ENCODE measurements at regions not wholly inside any gene's neighbourhood (a gene's known extent, or its start where the extent isn't known, plus 50 kb on each side); places are given as distances from the start of the nearest gene placed in this dataset.

DNA sequence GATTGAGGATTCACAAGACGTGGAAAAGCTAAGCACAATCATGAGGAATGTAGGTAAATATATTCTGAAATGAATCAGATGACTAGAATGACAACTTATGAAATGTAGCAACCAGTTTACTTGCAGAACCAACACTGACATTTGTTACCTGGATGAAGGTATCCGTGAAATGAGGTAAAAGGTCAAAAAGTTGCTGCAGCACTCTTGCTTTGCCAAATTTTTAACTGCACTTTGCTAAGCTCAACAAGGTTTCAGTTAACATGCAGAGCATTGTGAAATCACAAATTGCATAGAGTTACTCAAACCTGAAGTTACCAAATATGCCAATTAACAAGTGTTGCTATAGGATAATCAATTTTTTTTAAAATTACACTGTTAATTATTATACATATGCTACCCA is 1280.1 kb downstream of the KCNT2 start:
- DNase-seq: no peak

DNA sequence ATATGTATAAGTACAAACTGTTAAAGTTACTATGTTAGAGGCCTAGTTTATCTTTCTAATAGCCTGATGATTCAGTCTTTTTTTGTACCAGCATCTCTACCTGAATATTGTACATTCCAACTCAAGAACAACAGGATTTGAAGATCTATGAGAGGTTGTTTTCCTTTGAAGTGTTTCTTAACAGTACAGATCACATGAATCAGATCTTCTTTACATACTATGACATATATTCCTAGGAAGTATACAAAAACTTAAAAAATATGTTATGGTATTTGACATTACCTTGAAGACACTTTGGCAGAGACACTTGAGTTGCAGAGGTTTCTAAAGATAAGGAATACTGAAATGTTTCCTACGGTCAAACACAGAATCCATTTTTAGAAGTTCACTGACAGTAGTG is 1280.9 kb downstream of the KCNT2 start:
- no peak for DNase-seq

GRCh38 chr1:195326325-195326724 is 1281.9 kb downstream of the KCNT2 start:
- no peak for DNase-seq

GRCh38 chr1:195325181-195325580 is 1283.1 kb downstream of the KCNT2 start:
- no peak for DNase-seq

GRCh38 chr1:195306281-195306680 is 1302.0 kb downstream of the KCNT2 start:
- DNase-seq: no peak

DNA sequence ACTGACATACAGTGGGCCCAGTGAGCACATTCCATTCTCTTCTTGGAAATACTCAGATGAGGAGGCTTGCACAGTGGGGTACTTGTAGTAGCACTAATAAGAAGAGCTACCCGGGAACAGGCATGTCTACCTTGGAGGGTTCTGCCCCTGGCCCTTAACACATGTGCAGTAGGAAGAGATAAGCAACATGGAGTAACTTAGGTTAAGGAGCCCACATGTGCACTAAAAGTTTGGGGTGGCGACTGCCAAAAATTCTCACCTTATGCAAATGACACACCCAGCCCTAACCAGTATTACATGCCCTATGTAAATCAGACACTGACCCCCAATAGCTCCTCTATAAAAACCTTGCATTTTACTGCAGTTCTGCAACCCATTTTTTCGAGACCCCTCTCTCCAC is 1313.3 kb downstream of the KCNT2 start:
- no peak for DNase-seq

- no peak for DNase-seq
Observed at GRCh38 chr1:195278644-195279043, 1329.6 kb downstream of the KCNT2 start.

- DNase-seq: no peak
Observed at GRCh38 chr1:195275710-195276109, 1332.5 kb downstream of the KCNT2 start.

GRCh38 chr1:195251900-195252299 is 1356.3 kb downstream of the KCNT2 start:
- no peak for DNase-seq

- no peak for DNase-seq
Observed at GRCh38 chr1:195243492-195243891, 1364.7 kb downstream of the KCNT2 start.

DNA sequence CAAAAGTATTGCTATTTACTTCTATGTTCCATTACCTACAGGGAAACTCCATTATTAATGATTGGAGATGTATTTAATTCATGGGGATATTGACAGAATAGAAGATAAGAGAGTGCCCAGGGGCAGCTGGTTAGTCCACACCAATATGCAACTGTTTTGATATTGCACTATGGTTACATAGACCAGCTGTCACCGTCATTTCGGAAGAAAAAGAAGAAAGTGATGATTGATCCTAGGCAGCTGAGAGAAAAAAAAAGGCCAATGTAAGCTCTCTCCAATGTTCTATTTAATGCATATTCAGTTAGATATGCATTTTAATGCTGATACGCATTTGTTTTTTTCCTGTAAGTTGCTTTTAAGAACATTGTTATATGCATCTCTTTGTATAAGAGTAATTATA is 1367.2 kb downstream of the KCNT2 start:
- DNase-seq: no peak

DNA sequence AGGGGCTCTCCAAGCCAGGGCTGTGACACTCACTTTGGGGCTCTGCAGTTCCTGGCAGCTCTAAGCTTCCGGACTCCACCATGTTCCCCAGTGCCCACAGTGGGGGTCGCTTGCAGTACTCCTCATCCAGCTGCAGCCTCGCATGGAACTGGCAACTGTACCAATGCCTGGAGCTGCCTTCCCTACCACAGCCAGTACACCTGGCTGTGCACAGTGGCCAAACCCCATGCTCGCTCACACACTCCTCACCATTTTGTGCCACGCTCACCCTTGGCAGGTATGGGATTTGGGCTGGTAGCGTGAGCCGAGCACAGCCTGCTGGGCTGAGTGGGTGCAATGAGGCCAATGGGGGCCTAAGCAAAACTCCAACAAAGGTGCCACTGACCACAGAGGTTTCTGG is 1369.9 kb downstream of the KCNT2 start:
- no peak for DNase-seq

DNA sequence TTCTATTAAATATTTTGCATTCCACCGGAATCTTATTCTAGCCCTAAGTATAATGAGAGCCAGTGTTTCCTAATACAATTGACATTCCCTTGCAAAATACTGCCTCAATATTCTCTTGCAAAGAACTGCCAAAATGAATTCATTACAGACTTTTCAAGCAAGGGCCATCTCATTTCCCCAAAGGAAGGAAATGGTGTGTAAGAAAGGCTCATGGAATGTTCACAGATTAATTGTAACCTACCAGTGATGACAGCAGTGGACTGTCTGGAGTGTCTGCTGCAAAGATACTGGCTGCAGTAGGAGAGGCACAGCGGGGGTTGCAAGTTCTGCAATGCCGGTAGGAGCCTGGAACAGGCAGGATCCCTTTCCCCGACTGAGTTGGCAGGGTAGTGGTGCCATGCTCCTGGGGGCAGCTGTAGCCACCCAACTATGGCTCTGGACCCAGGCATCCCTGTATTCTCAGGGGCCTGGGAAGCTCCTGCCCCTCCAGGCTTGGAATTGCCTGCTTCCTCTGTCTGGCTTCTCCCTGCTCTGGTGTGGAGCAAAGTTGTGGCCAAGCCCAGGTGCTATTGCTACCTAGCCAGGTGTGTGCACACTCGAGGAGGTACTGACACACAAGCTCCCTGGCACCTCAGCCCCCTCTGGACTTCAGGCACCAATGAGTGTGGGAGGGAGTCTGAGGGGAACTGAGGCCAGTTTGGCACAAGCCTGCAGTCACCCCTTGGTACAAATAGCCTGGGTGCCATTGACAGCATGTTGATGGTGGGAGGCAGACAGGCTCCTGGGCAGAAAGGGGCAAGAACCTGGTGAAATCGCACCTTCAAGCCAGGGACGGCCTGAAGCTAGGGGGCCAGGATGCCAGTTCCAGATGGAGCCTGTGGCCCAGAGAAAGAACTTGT is 1371.0 kb downstream of the KCNT2 start:
- DNase-seq: no peak

DNA sequence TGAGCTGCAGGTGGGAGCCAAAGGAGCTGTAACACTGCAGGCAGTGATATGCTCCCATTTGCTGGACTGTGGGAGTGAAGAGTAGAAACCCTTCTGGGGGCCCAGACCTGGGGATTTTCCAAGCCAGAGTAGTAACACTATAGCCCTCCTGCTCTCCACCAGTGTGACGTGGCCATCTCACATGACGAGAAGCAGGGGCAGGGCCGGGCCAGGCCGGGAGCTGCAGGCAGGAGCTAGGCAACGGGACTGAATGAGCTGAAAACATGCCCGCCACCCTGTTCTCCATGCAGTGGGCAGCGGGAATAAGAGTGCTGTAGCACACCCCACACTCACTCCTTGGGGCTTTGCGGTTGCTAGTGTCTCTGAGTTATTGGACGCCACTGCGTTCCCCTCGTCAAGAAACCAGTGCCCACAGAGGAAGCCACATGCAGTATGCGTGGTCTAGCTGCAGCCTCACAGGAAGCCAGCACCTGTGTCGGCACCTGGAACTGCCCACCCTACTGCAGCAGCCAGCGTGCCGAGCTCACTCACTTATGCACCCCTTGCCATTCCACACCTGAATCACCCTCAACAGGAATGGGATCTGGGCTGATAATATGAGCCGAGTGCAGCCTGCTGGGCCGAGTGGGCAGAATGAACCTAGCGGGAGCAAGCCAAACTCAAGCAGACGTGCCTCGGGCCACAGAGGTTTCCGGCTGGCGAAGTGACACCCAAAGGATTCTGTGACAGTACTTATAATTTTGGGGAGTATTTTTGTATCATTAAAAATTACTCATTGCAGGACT is 1389.6 kb downstream of the KCNT2 start:
- no peak for DNase-seq

DNA sequence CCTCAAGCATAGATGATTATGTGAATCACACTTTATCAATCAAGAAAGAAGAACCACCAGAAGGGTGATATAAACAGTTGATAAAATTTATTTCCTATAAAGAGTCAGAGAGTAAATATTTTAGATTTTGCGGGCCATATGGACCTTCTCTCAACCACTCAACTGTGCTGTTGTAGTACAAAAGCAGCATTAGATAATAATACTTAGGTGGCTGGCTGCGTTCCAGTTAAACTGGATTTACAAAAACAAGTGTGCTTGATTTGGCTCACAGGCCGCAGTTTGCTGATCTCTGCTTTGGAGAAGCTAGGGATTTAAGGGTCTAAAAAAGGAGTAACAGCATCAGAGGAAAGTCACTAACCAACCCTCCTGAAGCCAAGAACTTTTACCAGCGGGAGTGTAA is 1406.0 kb downstream of the KCNT2 start:
- no peak for DNase-seq

DNA sequence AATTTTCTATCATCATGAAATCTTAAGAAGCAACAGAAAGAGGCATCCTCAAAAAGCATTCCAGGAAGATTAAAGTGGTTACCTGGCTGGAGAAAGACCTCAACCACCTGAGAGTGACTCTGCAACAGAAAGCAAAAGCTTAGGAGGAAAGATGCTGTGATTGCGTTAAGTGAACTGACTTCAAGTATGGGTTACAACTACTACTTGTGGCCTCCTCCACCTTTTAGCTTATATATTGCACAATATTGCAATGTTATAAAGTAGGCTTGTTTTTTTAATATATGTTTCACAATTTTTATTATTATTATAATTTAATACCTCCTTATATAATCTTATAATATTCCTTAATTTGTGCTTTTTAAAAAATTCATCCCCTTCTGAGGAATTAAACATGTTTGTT is 1407.5 kb downstream of the KCNT2 start:
- no peak for DNase-seq

GRCh38 chr1:195197116-195197515 is 1411.1 kb downstream of the KCNT2 start:
- DNase-seq: no peak

GRCh38 chr1:195195423-195196057 is 1412.7 kb downstream of the KCNT2 start:
- DNase-seq: no peak

- DNase-seq: no peak
Observed at GRCh38 chr1:195193134-195193533, 1415.1 kb downstream of the KCNT2 start.

- DNase-seq: no peak
Observed at GRCh38 chr1:195188821-195189220, 1419.4 kb downstream of the KCNT2 start.

DNA sequence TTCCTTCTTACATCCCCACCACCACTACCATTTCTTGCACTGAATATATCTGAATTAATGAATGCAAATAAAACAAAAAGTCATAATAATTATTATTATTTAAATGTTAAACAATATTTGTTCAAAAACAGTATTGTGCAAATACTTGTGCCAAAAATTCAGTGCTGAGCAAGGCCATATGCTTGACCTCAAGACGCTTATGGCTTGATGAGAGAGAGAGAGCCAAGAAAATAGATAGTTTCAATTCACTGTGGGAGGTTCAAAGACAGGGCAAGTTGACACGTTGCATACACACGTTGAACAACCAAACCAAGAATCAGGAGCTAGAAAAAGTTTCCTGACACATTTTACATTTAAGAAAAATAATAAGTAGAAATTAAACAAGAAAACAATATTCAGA is 1421.7 kb downstream of the KCNT2 start:
- no peak for DNase-seq

GRCh38 chr1:195185736-195186135 is 1422.5 kb downstream of the KCNT2 start:
- DNase-seq: no peak

GRCh38 chr1:195185321-195185720 is 1422.9 kb downstream of the KCNT2 start:
- DNase-seq: no peak

DNA sequence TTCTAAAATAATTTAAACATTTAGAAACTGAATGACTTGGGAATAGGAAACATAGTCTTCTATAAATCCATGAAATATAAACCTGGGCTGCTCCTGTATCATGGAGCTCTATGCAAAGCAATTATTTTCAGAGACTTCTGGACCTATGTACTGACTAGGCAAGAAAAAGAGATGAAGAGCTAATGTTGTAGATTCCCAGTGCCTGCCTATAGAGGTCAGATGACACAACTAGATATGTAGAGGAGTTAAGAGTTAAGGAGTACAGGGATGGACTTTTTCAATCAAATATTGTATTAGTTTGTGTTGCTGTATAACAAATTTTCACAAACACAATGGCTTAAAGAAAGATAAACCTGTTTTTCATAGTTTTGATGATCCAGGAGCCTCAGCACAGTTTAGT is 1434.5 kb downstream of the KCNT2 start:
- DNase-seq: no peak

All from activated effector memory CD4-positive, alpha-beta T cell treated with Interleukin-2 at 50 U/mL for 16 hours (primary cell).